ENCODE measurements at regions not wholly inside any gene's neighbourhood (a gene's known extent, or its start where the extent isn't known, plus 50 kb on each side); places are given as distances from the start of the nearest gene placed in this dataset.

GRCh38 chr7:18353339-18353738 lies 142.2 kb upstream of the HDAC9 start:
- Histone ChIP-seq H3K4me3 (replicated peaks in 1 of 3) (no peak overlapping the region), H3K36me3 (no peaks in the 10 kb centered on the region), H3K27me3 (no peaks in the 10 kb centered on the region), H3K27ac (no peak overlapping the region), H3K9me3 (no peaks in the 10 kb centered on the region), H3K4me1 (no peaks in the 10 kb centered on the region)
- intact Hi-C loops (cut with DNase I) = loop anchor here (5.0 kb wide), 1 partner anchor 219 kb away; no protein-coding TSS in a partner anchor
- WGBS, 2 donors = 87 to 89% methylated on average over 3 of the region's 3 CpGs
- no peak for DNase-seq
- no peak for TF ChIP-seq POLR2A (IDR thresholded peaks at IDR 0.05)
- TF ChIP-seq CTCF (IDR thresholded peaks at IDR 0.05) = no peak

- 86% methylated on average over 6 of the region's 6 CpGs for WGBS, 2 donors
- TF ChIP-seq CTCF (IDR thresholded peaks at IDR 0.05) = no peak
- TF ChIP-seq POLR2A (IDR thresholded peaks at IDR 0.05) = no peak
- no peak for DNase-seq
- Histone ChIP-seq H3K9me3 (no peaks in the 10 kb centered on the region), H3K4me3 (replicated peaks in 1 of 3) (no peak overlapping the region), H3K36me3 (no peaks in the 10 kb centered on the region), H3K4me1 (no peaks in the 10 kb centered on the region), H3K27ac (no peak overlapping the region), H3K27me3 (no peaks in the 10 kb centered on the region)
- intact Hi-C loops (cut with DNase I) = loop anchor here (5.0 kb wide), 1 partner anchor 218 kb away; no protein-coding TSS in a partner anchor
Measured at GRCh38 chr7:18354108-18355085, 141.2 kb upstream of the HDAC9 start.

GRCh38 chr7:18356191-18356645 lies 139.3 kb upstream of the HDAC9 start:
- Histone ChIP-seq H3K36me3 (no peaks in the 10 kb centered on the region), H3K27ac (no peak overlapping the region), H3K4me1 (no peaks in the 10 kb centered on the region), H3K4me3 (replicated peaks in 1 of 3) (no peak overlapping the region), H3K9me3 (no peaks in the 10 kb centered on the region), H3K27me3 (no peaks in the 10 kb centered on the region)
- TF ChIP-seq POLR2A (IDR thresholded peaks at IDR 0.05) (no peak), CTCF (IDR thresholded peaks at IDR 0.05) (peak in 5 of 6 experiments; percentile 37 to 82 (median 55))
- no peak for DNase-seq
- WGBS, 2 donors = 2 to 5% methylated on average over 5 of the region's 5 CpGs
- intact Hi-C loops (cut with DNase I) = no loop called here

- H3K36me3 ChIP-seq = no peaks in the 10 kb centered on the region
- H3K4me1 ChIP-seq = no peaks in the 10 kb centered on the region
- TF ChIP-seq POLR2A (IDR thresholded peaks at IDR 0.05) = no peak
- TF ChIP-seq CTCF (IDR thresholded peaks at IDR 0.05) = no peak
- intact Hi-C loops (cut with DNase I) = no loop called here
- H3K27ac ChIP-seq = no peak overlapping the region
- H3K9me3 ChIP-seq = no peaks in the 10 kb centered on the region
- no peak for DNase-seq
- H3K27me3 ChIP-seq = no peaks in the 10 kb centered on the region
- WGBS, 2 donors = 91 to 100% methylated on average over 1 of the region's 1 CpG
- H3K4me3 ChIP-seq (replicated peaks in 1 of 3) = no peak overlapping the region
Measured at GRCh38 chr7:18357691-18358090, 137.9 kb upstream of the HDAC9 start.

- Histone ChIP-seq H3K27ac (no peak overlapping the region), H3K4me1 (no peaks in the 10 kb centered on the region), H3K4me3 (replicated peaks in 1 of 3) (no peak overlapping the region), H3K36me3 (no peaks in the 10 kb centered on the region), H3K9me3 (no peaks in the 10 kb centered on the region), H3K27me3 (no peaks in the 10 kb centered on the region)
- intact Hi-C loops (cut with DNase I) = no loop called here
- DNase-seq = peak; percentile 26 to 53
- 50 to 56% methylated on average over 4 of the region's 4 CpGs for WGBS, 2 donors
- TF ChIP-seq CTCF (IDR thresholded peaks at IDR 0.05) (peak in 1 of 6 experiments; percentile 4), POLR2A (IDR thresholded peaks at IDR 0.05) (no peak)
Measured at GRCh38 chr7:18361756-18362155, 133.8 kb upstream of the HDAC9 start.
